Liver (tissue), 8 donors: ENCODE measurements at regions not wholly inside any gene's neighbourhood (a gene's known extent, or its start where the extent isn't known, plus 50 kb on each side); places are given as distances from the start of the nearest gene placed in this dataset.

Experiments
- DNase-seq: peaks from one replicate; pipeline ENCODE4 v3.0.0-alpha.2; 2017; ENCODE audit warnings: low spot score
- H3K27ac ChIP-seq, 2 donors: one replicate each; pipeline ENCODE4 v1.7.0; 2013; ENCODE audit warnings: inconsistent platforms in 2 of 2, low read length in 2 of 2, control low read depth in 1 of 2, low read depth in 1 of 2, mild to moderate bottlenecking in 1 of 2
- H3K27me3 ChIP-seq, 4 donors: one replicate each; pipeline versions ENCODE4 v1.6.1 to v1.7.0; 2013; ENCODE audit warnings: low read length in 3 of 4, inconsistent platforms in 1 of 4, mild to moderate bottlenecking in 1 of 4, moderate library complexity in 1 of 4; ENCODE audit not compliant: control insufficient read depth in 4 of 4, insufficient read depth in 4 of 4
- H3K36me3 ChIP-seq, 4 donors: one replicate each; pipeline versions ENCODE4 v1.6.1 to v1.7.0; 2013; ENCODE audit warnings: low read length in 3 of 4, mild to moderate bottlenecking in 3 of 4, low read depth in 1 of 4, moderate library complexity in 1 of 4; ENCODE audit not compliant: control insufficient read depth in 4 of 4, insufficient read depth in 3 of 4
- H3K4me1 ChIP-seq, 4 donors: one replicate each; pipeline versions ENCODE4 v1.6.1 to v1.7.0; 2013; ENCODE audit warnings: low read length in 3 of 4, mild to moderate bottlenecking in 3 of 4, moderate library complexity in 1 of 4; ENCODE audit not compliant: control insufficient read depth in 4 of 4, insufficient read depth in 4 of 4
- H3K4me3 ChIP-seq, 3 donors: one replicate each; pipeline versions ENCODE4 v1.6.1 to v1.7.0; 2013; ENCODE audit warnings: low read length in 3 of 3, control low read depth in 1 of 3, low read depth in 1 of 3, mild to moderate bottlenecking in 1 of 3
- H3K9ac ChIP-seq, 2 donors: one replicate each; pipeline ENCODE4 v1.7.0; 2013; ENCODE audit warnings: low read length in 2 of 2, mild to moderate bottlenecking in 2 of 2, moderate library complexity in 2 of 2, control low read depth in 1 of 2, low read depth in 1 of 2
- H3K9me3 ChIP-seq, 4 donors: one replicate each; pipeline versions ENCODE4 v1.6.1 to v1.7.0; 2013; ENCODE audit warnings: low read length in 3 of 4; ENCODE audit not compliant: control insufficient read depth in 4 of 4
- EGR1 ChIP-seq, 2 donors: IDR thresholded peaks; 2 replicates each; pipeline ENCODE4 v1.6.1; 2016 to 2018; ENCODE audit warnings: antibody characterized with exemption in 2 of 2, low read depth in 2 of 2
- GABPA ChIP-seq, 2 donors: IDR thresholded peaks in 1 of 2; conservative IDR thresholded peaks in 1 of 2; 2 replicates each; pipeline ENCODE4 v1.6.1; 2016; ENCODE audit warnings: antibody characterized with exemption in 2 of 2, mild to moderate bottlenecking in 1 of 2, moderate library complexity in 1 of 2
- HNF4G ChIP-seq: IDR thresholded peaks from 2 replicates; pipeline ENCODE4 v1.6.1; 2016; ENCODE audit warnings: antibody characterized with exemption
- JUND ChIP-seq, 2 donors: IDR thresholded peaks; 2 replicates each; pipeline ENCODE4 v1.6.1; 2016; ENCODE audit warnings: antibody characterized with exemption in 2 of 2
- NR2F2 ChIP-seq: IDR thresholded peaks from 2 replicates; pipeline ENCODE4 v1.6.1; 2016; ENCODE audit warnings: antibody characterized with exemption
- RAD21 ChIP-seq, 2 donors: IDR thresholded peaks; 2 replicates each; pipeline ENCODE4 v1.6.1; 2016; ENCODE audit warnings: antibody characterized with exemption in 2 of 2, mild to moderate bottlenecking in 2 of 2
- TAF1 ChIP-seq: conservative IDR thresholded peaks from 2 replicates; pipeline ENCODE4 v1.6.1; 2016; ENCODE audit warnings: antibody characterized with exemption, mild to moderate bottlenecking
- YY1 ChIP-seq: IDR thresholded peaks from 2 replicates; pipeline ENCODE4 v1.6.1; 2016; ENCODE audit warnings: antibody characterized with exemption, mild to moderate bottlenecking
- WGBS: extraction: QIAGEN DNeasy Blood & Tissue Kit; methylation state at CpG from one replicate; pipeline ENCODE4 v1.1.7; 2013; 5-methylcytosine and 5-hydroxymethylcytosine counted together
- TF ChIP-seq, protein P1 (sequence below): IDR thresholded peaks from 2 replicates; pipeline ENCODE4 v1.6.1; 2016; ENCODE audit warnings: antibody characterized with exemption
- TF ChIP-seq, protein P2 (sequence below): fragments of 150-350 bp; IDR thresholded peaks from 2 replicates; pipeline ENCODE4 v1.5.1; 2017; ENCODE audit warnings: improper control_type of control experiment, low read depth, low read length; ENCODE audit not compliant: missing input control
- TF ChIP-seq, protein P3 (sequence below): IDR thresholded peaks from 2 replicates; pipeline ENCODE4 v1.6.1; 2016; ENCODE audit warnings: antibody characterized with exemption, mild to moderate bottlenecking
- TF ChIP-seq, protein P4 (sequence below): IDR thresholded peaks from 2 replicates; pipeline ENCODE4 v1.6.1; 2016; ENCODE audit warnings: antibody characterized with exemption
- donor health status: healthy.
- donor health status: healthy.
- donor health status: healthy.
- donor health status: healthy.
- donor health status: healthy.

DNA sequence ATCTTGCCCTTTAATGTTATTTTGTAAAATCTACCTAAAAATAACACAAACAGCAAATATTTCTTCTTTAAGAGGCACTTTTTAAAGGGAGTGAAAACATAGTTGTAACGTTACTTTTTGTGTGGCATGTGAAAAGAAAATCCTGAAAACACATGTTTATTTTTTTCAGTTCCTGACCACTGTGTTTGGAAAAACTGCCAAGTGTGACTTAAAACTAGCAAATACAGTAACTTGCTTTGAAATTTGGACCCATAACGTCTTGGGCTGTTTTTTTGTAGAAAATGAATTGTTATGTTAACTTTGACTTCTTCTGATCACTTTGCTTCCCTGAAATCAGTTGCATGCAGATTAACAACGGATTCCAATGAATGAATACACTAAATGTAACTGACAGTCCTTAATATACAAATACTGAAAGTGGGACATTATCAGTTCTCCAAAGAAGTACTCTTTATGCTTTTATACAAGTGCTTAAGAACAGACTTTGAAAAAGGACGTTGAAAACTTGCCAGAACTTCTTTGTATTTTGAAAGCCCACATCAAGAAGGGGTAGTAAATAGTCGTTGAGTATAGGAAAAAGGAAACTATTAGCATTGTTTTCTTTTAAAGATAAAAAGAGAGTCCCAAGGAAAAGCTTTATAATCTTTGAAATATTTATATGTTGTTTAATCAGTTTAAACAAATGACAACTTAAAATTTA lies 96.1 kb upstream of the ZEB2 start:
- no peaks in the 10 kb centered on the region for H3K4me1 ChIP-seq
- H3K27me3 ChIP-seq: no peaks in the 10 kb centered on the region
- H3K9me3 ChIP-seq: peaks cover 0 to 4% (median 0%) of the 10 kb centered on the region in 4 donors
- DNase-seq: no peak
- no peak overlapping the region for H3K9ac ChIP-seq
- no peaks in the 10 kb centered on the region for H3K36me3 ChIP-seq
- no peak for TF ChIP-seq HNF4G
- no peak for TF ChIP-seq EGR1 (IDR thresholded peaks at IDR 0.05; ENCODE audit: low read depth in 2 of 2)
- TF ChIP-seq NR2F2: no peak
- TF ChIP-seq, protein P1, sequence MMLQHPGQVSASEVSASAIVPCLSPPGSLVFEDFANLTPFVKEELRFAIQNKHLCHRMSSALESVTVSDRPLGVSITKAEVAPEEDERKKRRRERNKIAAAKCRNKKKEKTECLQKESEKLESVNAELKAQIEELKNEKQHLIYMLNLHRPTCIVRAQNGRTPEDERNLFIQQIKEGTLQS: no peak
- TF ChIP-seq, protein P2, sequence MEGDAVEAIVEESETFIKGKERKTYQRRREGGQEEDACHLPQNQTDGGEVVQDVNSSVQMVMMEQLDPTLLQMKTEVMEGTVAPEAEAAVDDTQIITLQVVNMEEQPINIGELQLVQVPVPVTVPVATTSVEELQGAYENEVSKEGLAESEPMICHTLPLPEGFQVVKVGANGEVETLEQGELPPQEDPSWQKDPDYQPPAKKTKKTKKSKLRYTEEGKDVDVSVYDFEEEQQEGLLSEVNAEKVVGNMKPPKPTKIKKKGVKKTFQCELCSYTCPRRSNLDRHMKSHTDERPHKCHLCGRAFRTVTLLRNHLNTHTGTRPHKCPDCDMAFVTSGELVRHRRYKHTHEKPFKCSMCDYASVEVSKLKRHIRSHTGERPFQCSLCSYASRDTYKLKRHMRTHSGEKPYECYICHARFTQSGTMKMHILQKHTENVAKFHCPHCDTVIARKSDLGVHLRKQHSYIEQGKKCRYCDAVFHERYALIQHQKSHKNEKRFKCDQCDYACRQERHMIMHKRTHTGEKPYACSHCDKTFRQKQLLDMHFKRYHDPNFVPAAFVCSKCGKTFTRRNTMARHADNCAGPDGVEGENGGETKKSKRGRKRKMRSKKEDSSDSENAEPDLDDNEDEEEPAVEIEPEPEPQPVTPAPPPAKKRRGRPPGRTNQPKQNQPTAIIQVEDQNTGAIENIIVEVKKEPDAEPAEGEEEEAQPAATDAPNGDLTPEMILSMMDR: no peak
- TF ChIP-seq, protein P3, sequence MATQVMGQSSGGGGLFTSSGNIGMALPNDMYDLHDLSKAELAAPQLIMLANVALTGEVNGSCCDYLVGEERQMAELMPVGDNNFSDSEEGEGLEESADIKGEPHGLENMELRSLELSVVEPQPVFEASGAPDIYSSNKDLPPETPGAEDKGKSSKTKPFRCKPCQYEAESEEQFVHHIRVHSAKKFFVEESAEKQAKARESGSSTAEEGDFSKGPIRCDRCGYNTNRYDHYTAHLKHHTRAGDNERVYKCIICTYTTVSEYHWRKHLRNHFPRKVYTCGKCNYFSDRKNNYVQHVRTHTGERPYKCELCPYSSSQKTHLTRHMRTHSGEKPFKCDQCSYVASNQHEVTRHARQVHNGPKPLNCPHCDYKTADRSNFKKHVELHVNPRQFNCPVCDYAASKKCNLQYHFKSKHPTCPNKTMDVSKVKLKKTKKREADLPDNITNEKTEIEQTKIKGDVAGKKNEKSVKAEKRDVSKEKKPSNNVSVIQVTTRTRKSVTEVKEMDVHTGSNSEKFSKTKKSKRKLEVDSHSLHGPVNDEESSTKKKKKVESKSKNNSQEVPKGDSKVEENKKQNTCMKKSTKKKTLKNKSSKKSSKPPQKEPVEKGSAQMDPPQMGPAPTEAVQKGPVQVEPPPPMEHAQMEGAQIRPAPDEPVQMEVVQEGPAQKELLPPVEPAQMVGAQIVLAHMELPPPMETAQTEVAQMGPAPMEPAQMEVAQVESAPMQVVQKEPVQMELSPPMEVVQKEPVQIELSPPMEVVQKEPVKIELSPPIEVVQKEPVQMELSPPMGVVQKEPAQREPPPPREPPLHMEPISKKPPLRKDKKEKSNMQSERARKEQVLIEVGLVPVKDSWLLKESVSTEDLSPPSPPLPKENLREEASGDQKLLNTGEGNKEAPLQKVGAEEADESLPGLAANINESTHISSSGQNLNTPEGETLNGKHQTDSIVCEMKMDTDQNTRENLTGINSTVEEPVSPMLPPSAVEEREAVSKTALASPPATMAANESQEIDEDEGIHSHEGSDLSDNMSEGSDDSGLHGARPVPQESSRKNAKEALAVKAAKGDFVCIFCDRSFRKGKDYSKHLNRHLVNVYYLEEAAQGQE: no peak
- no peak for TF ChIP-seq TAF1
- TF ChIP-seq, protein P4, sequence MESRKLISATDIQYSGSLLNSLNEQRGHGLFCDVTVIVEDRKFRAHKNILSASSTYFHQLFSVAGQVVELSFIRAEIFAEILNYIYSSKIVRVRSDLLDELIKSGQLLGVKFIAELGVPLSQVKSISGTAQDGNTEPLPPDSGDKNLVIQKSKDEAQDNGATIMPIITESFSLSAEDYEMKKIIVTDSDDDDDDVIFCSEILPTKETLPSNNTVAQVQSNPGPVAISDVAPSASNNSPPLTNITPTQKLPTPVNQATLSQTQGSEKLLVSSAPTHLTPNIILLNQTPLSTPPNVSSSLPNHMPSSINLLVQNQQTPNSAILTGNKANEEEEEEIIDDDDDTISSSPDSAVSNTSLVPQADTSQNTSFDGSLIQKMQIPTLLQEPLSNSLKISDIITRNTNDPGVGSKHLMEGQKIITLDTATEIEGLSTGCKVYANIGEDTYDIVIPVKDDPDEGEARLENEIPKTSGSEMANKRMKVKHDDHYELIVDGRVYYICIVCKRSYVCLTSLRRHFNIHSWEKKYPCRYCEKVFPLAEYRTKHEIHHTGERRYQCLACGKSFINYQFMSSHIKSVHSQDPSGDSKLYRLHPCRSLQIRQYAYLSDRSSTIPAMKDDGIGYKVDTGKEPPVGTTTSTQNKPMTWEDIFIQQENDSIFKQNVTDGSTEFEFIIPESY: no peak
- no peak for TF ChIP-seq JUND (IDR thresholded peaks at IDR 0.05)
- WGBS: 35% methylated on average over 5 of the region's 5 CpGs
- H3K4me3 ChIP-seq: no peak overlapping the region
- no peak overlapping the region for H3K27ac ChIP-seq

DNA sequence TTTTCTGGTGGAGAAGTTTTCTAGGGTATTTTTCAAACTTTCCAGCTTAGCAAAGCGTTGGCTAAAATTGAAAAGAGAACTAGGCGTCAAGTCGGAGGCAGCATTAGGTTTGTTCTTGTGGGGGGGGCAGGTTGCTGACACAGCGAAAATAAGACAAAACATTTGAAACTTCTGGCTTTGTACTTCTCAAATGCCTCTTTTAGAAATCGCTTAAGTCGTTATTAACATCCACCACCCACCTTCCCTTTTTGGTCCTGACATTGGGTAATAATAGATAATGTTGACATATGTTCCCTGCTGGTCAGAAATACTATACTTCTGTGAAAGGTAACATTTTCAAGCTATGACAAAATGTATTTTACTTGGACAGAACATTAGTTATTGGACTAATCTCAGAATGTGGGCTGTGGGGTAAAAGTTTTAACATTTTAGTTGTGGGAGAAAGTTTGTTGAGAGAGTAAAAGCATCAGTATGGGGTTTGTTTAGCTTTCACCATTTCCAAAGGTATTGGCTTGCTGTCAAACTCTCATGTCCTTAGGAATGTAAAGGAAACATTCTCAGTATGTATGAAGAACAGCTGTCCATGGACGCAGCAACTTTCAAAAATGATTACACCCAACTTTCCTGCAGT lies 88.1 kb upstream of the ZEB2 start:
- Histone ChIP-seq H3K27ac (no peak overlapping the region), H3K9ac (no peak overlapping the region), H3K4me3 (no peak overlapping the region), H3K36me3 (no peaks in the 10 kb centered on the region), H3K27me3 (no peaks in the 10 kb centered on the region), H3K4me1 (no peaks in the 10 kb centered on the region), H3K9me3 (no peaks in the 10 kb centered on the region)
- DNase-seq: no peak
- TF ChIP-seq, protein P1: no peak
- no peak for TF ChIP-seq YY1
- TF ChIP-seq, protein P2: no peak
- TF ChIP-seq EGR1 (IDR thresholded peaks at IDR 0.05; ENCODE audit: low read depth in 2 of 2): no peak
- TF ChIP-seq GABPA (IDR thresholded peaks at IDR 0.05 in 1 of 2, conservative IDR thresholded peaks at IDR 0.05 in 1 of 2): no peak
- no peak for TF ChIP-seq NR2F2
- TF ChIP-seq RAD21 (IDR thresholded peaks at IDR 0.05): peak in 1 of 2 donors; percentile 12
- 72% methylated on average over 7 of the region's 7 CpGs for WGBS
